Activated naive CD4-positive, alpha-beta T cell treated with anti-CD3 and anti-CD28 coated beads for 36 hours (primary cell): ENCODE measurements at regions not wholly inside any gene's neighbourhood (a gene's known extent, or its start where the extent isn't known, plus 50 kb on each side); places are given as distances from the start of the nearest gene placed in this dataset.

Source experiments
- CTCF ChIA-PET: fragments of 350-600 bp; sonication (Branson Sonifier 250); formaldehyde crosslinking; loops from one replicate; lab custom pipeline; 2021; ENCODE audit warnings: antibody characterized with exemption; lab: Charles Lee
- DNase-seq: peaks from one replicate; pipeline ENCODE4 v3.0.0-alpha.2; 2020
- H3K27ac Mint-ChIP-seq: one replicate; pipeline ENCODE4 v1.8.0; 2021; ENCODE audit warnings: mild to moderate bottlenecking, mixed read lengths
- H3K27me3 Mint-ChIP-seq: one replicate; pipeline ENCODE4 v1.8.0; 2021; ENCODE audit warnings: low read depth, mixed read lengths
- H3K36me3 Mint-ChIP-seq: one replicate; pipeline ENCODE4 v1.8.0; 2021; ENCODE audit warnings: low read depth, mixed read lengths
- H3K4me1 Mint-ChIP-seq: one replicate; pipeline ENCODE4 v1.8.0; 2021; ENCODE audit warnings: low read depth, mixed read lengths
- H3K4me3 Mint-ChIP-seq: one replicate; pipeline ENCODE4 v1.8.0; 2021; ENCODE audit warnings: mild to moderate bottlenecking, moderate library complexity, mixed read lengths
- H3K9me3 Mint-ChIP-seq: one replicate; pipeline ENCODE4 v1.8.0; 2021; ENCODE audit warnings: mixed read lengths
- intact Hi-C: fragments of 100-400 bp; cut with micrococcal nuclease; formaldehyde crosslinking; loops from one replicate; pipeline ENCODE4 v1.15.1; 2023

DNA sequence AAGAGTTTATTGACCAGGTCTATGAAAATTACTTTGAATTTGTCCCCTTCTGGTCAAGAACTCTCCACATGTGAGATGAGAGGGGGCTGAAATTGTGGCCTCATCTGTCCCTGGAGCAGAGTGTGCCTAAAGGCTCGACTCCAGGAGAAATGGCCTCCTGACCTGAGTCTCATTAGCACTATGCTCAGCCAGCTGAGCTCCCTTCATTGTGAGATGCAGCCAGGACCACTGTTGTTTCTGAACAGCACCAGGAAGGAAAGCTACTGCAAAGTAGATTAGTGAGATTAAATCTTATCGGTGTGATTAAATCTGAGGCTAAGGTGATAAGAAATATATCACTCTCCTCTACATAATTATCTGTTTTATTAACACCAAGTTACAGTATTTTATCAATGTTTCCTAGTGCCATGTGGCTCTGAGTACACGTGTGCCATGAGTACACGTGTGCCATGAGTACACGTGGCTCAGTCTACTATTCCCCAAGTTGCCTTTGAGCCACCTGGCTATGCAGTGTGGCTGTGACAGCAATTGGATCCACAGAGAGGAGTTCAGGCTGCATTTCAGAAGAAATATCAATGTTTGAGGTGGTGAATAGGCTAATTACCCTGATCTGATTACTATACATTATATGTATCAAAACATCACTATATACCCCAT lies 126.9 kb downstream of the IPMK start:
- CTCF ChIA-PET, result interaction anchor here (0.6 kb wide), 1 partner anchor 10 kb away, joined by 3 read pairs; no protein-coding TSS in a partner anchor
- Mint-ChIP-seq H3K36me3 (no peaks in the 10 kb centered on the region), H3K9me3 (no peaks in the 10 kb centered on the region), H3K4me3 (no peak overlapping the region), H3K27me3 (peaks cover 15% of the 10 kb centered on the region), H3K4me1 (no peaks in the 10 kb centered on the region), H3K27ac (no peak overlapping the region)
- intact Hi-C loops, result no loop called here
- no peak for DNase-seq

DNA sequence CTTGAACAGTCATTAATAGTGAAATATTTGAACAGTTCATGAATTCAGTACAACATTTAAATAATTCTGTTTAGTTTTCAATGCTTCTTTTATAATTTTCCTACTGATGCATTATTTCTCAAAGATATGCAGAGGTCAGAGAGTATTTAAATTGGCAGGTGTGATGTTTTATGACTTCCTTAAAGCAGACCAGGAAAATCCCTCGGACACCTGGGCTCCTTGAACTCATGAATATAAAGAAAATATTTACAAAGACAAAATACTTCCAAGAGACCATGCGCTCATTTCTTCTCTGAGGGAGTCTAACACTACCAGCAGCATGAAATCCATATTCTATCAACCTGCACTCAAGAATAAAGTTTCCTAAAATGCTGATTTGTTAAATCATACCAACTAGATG lies 127.6 kb downstream of the IPMK start:
- H3K27ac Mint-ChIP-seq, result no peak overlapping the region
- intact Hi-C loops, result no loop called here
- no peaks in the 10 kb centered on the region for H3K4me1 Mint-ChIP-seq
- no peak for DNase-seq
- H3K27me3 Mint-ChIP-seq, result peaks cover 15% of the 10 kb centered on the region
- CTCF ChIA-PET, result interaction anchor here (0.6 kb wide), 1 partner anchor 11 kb away, joined by 3 read pairs; no protein-coding TSS in a partner anchor
- no peak overlapping the region for H3K4me3 Mint-ChIP-seq
- no peaks in the 10 kb centered on the region for H3K36me3 Mint-ChIP-seq
- no peaks in the 10 kb centered on the region for H3K9me3 Mint-ChIP-seq

GRCh38 chr10:58137813-58138212 lies 129.9 kb downstream of the IPMK start:
- no peak for DNase-seq
- intact Hi-C loops, result no loop called here
- H3K4me1 Mint-ChIP-seq, result no peaks in the 10 kb centered on the region
- CTCF ChIA-PET, result interaction anchor here (1.1 kb wide), 1 partner anchor 15 kb away, joined by 4 read pairs; no protein-coding TSS in a partner anchor
- H3K4me3 Mint-ChIP-seq, result no peak overlapping the region
- no peaks in the 10 kb centered on the region for H3K9me3 Mint-ChIP-seq
- no peak overlapping the region for H3K27ac Mint-ChIP-seq
- no peaks in the 10 kb centered on the region for H3K36me3 Mint-ChIP-seq
- peaks cover 15% of the 10 kb centered on the region for H3K27me3 Mint-ChIP-seq

DNA sequence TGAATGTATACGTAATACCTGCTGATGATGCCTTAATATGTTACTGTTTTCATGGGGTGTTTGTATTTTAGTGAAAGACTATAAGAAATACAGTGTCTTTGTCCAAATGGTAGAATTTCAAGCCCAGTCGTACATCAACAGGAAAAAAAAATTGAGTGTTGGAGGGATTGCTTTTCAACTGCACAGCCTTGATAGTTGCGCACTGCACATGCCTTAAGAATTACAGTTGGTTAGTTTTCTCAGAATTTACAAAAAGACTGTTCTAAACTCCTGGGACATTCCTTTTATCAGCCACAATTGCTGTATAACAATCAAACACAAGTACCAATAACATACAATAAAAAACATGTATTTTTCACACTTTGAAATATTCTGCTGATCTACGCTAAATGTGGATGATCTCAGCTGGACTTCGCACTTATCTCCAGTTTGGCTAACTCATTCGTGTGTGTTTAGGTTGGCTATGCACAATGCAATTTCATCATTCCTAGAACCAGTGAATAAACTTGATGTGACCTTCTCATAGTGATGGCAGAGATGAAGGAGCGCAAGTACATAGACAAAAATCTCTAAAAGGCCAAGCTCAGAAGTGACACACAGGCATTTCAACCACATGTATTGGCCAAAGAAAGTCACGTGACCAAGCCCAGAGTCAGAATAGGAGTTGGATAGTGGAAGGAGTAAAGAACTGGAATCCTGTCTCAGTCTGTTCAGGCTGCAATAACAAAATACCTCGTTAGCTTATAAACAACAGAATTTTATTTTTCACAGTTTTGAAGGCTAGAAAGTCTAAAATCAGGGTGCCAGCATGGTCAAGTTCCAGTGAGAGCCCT lies 152.3 kb downstream of the IPMK start:
- H3K36me3 Mint-ChIP-seq, result no peaks in the 10 kb centered on the region
- H3K9me3 Mint-ChIP-seq, result no peaks in the 10 kb centered on the region
- intact Hi-C loops, result no loop called here
- no peak overlapping the region for H3K4me3 Mint-ChIP-seq
- CTCF ChIA-PET, result no interaction called here
- H3K4me1 Mint-ChIP-seq, result no peaks in the 10 kb centered on the region
- no peak overlapping the region for H3K27ac Mint-ChIP-seq
- no peak for DNase-seq
- H3K27me3 Mint-ChIP-seq, result peaks cover 1% of the 10 kb centered on the region

DNA sequence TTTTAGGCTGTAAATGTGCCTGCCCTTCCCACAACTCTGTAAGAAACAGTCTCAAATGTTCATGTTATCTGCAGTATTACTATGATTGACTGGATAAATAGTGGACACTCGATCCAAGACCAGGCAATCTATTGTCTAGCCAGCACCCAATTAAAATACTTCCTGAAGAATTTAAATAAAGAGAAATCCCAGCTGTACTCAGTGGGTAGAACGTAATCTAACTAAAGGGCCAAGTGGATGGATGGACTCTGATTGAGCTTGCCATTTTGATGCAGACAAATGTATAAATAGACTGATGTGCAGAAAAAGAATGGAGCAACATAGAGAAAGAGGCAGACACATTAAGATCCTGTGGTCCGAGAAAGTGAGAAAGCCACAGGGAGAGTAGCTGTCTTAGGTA lies 158.0 kb downstream of the IPMK start:
- Mint-ChIP-seq H3K27me3 (peaks cover 11% of the 10 kb centered on the region), H3K9me3 (no peaks in the 10 kb centered on the region), H3K27ac (no peak overlapping the region), H3K36me3 (no peaks in the 10 kb centered on the region), H3K4me1 (no peaks in the 10 kb centered on the region), H3K4me3 (no peak overlapping the region)
- CTCF ChIA-PET, result no interaction called here
- intact Hi-C loops, result no loop called here
- DNase-seq, result no peak

DNA sequence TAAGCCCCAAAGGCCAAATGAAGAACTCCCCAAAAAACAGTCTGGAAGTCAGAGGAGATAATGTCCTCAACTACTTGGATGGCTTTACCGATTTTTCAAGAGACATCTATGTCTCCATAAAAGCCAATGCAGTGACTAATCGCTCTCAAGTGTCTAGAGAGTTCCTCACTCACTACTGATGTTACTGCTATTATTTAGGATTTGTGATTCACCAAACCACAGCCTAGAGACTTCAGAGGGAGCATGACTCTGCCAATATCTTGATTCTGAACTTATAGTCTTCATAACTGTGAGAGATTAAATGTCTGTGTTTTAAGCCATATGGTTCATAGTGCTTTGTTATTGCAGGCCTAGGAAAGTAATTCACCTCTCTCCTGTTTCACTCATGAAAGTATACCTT lies 160.2 kb downstream of the IPMK start:
- Mint-ChIP-seq H3K36me3 (no peaks in the 10 kb centered on the region), H3K27me3 (peaks cover 12% of the 10 kb centered on the region), H3K4me1 (no peaks in the 10 kb centered on the region), H3K27ac (no peak overlapping the region), H3K4me3 (no peak overlapping the region), H3K9me3 (no peaks in the 10 kb centered on the region)
- CTCF ChIA-PET, result no interaction called here
- intact Hi-C loops, result no loop called here
- DNase-seq, result no peak

GRCh38 chr10:58106211-58107035 lies 161.3 kb downstream of the IPMK start:
- DNase-seq, result no peak
- Mint-ChIP-seq H3K27ac (no peak overlapping the region), H3K9me3 (no peaks in the 10 kb centered on the region), H3K27me3 (peaks cover 14% of the 10 kb centered on the region), H3K36me3 (no peaks in the 10 kb centered on the region), H3K4me3 (no peak overlapping the region), H3K4me1 (no peaks in the 10 kb centered on the region)
- CTCF ChIA-PET, result interaction anchor here (0.6 kb wide), 1 partner anchor 347 kb away, joined by 3 read pairs; no protein-coding TSS in a partner anchor
- intact Hi-C loops, result no loop called here

- CTCF ChIA-PET, result no interaction called here
- H3K4me1 Mint-ChIP-seq, result no peaks in the 10 kb centered on the region
Observed at GRCh38 chr10:58104351-58104751, 163.3 kb downstream of the IPMK start.

DNA sequence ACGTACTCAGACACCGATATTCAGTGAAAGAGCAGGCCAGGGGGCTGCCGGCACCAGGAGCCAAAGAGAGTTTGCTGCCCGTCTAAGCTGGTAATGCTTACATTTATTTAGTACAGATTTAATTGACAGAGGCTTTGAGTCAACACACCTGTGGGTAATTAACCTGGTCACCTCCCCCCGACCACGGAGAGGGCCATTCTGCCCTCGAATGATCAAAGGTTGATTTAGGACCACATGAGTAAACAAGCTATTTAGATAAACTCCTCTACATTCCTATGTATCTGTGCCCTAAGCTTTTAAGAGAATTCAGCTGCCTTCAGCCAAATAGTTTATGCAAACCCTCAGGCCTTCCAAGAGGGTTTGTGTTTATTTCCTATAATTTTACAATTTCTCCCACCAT lies 164.8 kb downstream of the IPMK start:
- Mint-ChIP-seq H3K27me3 (peaks cover 8% of the 10 kb centered on the region), H3K4me1 (no peaks in the 10 kb centered on the region), H3K36me3 (no peaks in the 10 kb centered on the region), H3K27ac (no peak overlapping the region), H3K9me3 (no peaks in the 10 kb centered on the region), H3K4me3 (no peak overlapping the region)
- no peak for DNase-seq
- intact Hi-C loops, result no loop called here
- CTCF ChIA-PET, result interaction anchor here (0.6 kb wide), 1 partner anchor 187 kb away, joined by 4 read pairs; no protein-coding TSS in a partner anchor

More at GRCh38 chr10:58104351-58104751, 163.3 kb downstream of the IPMK start:
- H3K27me3 Mint-ChIP-seq, result peaks cover 14% of the 10 kb centered on the region
- no peak for DNase-seq
- intact Hi-C loops, result no loop called here
- no peak overlapping the region for H3K4me3 Mint-ChIP-seq
- H3K27ac Mint-ChIP-seq, result no peak overlapping the region
- no peaks in the 10 kb centered on the region for H3K9me3 Mint-ChIP-seq
- H3K36me3 Mint-ChIP-seq, result no peaks in the 10 kb centered on the region

- Mint-ChIP-seq H3K36me3 (no peaks in the 10 kb centered on the region), H3K4me1 (no peaks in the 10 kb centered on the region), H3K27ac (no peak overlapping the region), H3K4me3 (no peak overlapping the region), H3K9me3 (no peaks in the 10 kb centered on the region), H3K27me3 (peaks cover 6% of the 10 kb centered on the region)
- intact Hi-C loops, result no loop called here
- CTCF ChIA-PET, result no interaction called here
- DNase-seq, result no peak
Observed at GRCh38 chr10:58101682-58102081, 166.0 kb downstream of the IPMK start.

DNA sequence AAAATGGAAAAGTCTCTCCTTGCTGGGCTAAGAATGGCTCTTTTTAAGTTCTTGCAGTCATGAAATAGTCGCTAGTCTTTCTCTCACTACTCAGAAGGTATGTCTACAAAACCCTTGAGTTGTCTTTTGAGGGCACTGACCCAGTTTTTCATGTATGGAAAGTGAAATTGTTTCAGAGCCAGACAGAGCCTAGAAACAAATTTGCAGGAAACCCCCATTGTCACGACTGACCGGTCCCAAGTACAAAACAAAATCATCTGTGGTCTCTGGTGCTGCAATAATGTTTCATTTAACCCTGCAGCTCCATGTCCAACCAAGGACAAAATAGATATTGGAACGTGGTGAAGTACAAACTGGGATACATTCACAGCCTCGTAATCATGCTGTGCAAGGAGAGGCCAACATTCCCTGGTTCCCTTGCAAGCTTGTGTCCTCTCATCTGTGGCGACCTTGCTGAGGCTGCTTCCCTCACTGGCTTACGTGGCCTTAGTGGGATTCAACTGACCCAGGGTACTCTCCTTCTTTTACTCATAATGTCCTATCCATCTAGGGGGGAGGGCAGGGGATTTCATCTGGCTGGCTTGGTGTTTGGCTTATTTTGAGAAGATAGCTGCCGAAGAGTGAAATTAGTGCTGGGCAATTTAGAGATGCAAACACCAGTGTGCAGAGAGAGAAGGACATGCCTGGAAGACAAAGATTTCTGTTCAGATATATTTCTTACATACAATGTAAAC lies 172.5 kb downstream of the IPMK start:
- H3K27me3 Mint-ChIP-seq, result no peaks in the 10 kb centered on the region
- DNase-seq, result no peak
- intact Hi-C loops, result no loop called here
- CTCF ChIA-PET, result interaction anchor here (0.7 kb wide), 1 partner anchor 627 kb away, joined by 3 read pairs; no protein-coding TSS in a partner anchor
- no peak overlapping the region for H3K27ac Mint-ChIP-seq
- H3K4me1 Mint-ChIP-seq, result no peaks in the 10 kb centered on the region
- no peaks in the 10 kb centered on the region for H3K9me3 Mint-ChIP-seq
- H3K36me3 Mint-ChIP-seq, result no peaks in the 10 kb centered on the region
- no peak overlapping the region for H3K4me3 Mint-ChIP-seq

DNA sequence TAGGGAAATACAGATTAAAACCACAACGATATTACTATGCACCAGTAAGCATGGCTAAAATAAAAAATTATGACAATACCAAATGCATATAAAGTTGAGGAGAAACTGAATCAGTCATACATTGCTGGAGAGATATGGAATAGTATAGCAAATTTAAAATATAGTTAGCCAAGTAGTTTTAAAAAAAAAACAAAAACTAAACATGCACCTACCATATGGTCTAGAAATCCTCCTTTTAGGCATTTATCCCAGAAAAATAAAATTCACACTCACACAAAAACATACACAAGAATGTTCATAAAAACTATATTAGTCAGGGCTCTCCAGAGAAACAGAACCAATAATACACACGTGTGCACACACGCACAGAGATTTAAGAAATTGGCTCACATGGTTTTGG lies 175.8 kb downstream of the IPMK start:
- DNase-seq, result no peak
- no peak overlapping the region for H3K4me3 Mint-ChIP-seq
- no peak overlapping the region for H3K27ac Mint-ChIP-seq
- no peaks in the 10 kb centered on the region for H3K36me3 Mint-ChIP-seq
- no peaks in the 10 kb centered on the region for H3K4me1 Mint-ChIP-seq
- H3K9me3 Mint-ChIP-seq, result no peaks in the 10 kb centered on the region
- CTCF ChIA-PET, result no interaction called here
- intact Hi-C loops, result no loop called here
- peaks cover 2% of the 10 kb centered on the region for H3K27me3 Mint-ChIP-seq
